Activated CD4-positive, alpha-beta memory T cell treated with anti-CD3 and anti-CD28 coated beads, Interleukin-2, amount 10 ng/mL, durations not matched to agents 7 days and 5 days (primary cell): ENCODE measurements at regions not wholly inside any gene's neighbourhood (a gene's known extent, or its start where the extent isn't known, plus 50 kb on each side); places are given as distances from the start of the nearest gene placed in this dataset.

Experiments
- CTCF ChIA-PET: fragments of 350-600 bp; sonication (Branson Sonifier 250); formaldehyde crosslinking; loops from one replicate; lab custom pipeline; 2021; ENCODE audit warnings: antibody characterized with exemption, inconsistent platforms; lab: Charles Lee
- POLR2A ChIA-PET: fragments of 350-600 bp; sonication (Branson Sonifier 250); formaldehyde crosslinking; loops from one replicate; lab custom pipeline; 2021; ENCODE audit warnings: antibody characterized with exemption; lab: Charles Lee
- DNase-seq: peaks from one replicate; pipeline ENCODE4 v3.0.0-alpha.2; 2020
- H3K27ac Mint-ChIP-seq: one replicate; pipeline ENCODE4 v1.8.0; 2021; ENCODE audit warnings: mild to moderate bottlenecking, mixed read lengths
- H3K27me3 Mint-ChIP-seq: one replicate; pipeline ENCODE4 v1.8.0; 2021; ENCODE audit warnings: mixed read lengths
- H3K36me3 Mint-ChIP-seq: one replicate; pipeline ENCODE4 v1.8.0; 2021; ENCODE audit warnings: low read depth, mixed read lengths
- H3K4me1 Mint-ChIP-seq: one replicate; pipeline ENCODE4 v1.8.0; 2021; ENCODE audit warnings: mixed read lengths
- H3K4me3 Mint-ChIP-seq: one replicate; pipeline ENCODE4 v1.8.0; 2021; ENCODE audit warnings: mild to moderate bottlenecking, mixed read lengths
- H3K9me3 Mint-ChIP-seq: one replicate; pipeline ENCODE4 v1.8.0; 2021; ENCODE audit warnings: mixed read lengths

DNA sequence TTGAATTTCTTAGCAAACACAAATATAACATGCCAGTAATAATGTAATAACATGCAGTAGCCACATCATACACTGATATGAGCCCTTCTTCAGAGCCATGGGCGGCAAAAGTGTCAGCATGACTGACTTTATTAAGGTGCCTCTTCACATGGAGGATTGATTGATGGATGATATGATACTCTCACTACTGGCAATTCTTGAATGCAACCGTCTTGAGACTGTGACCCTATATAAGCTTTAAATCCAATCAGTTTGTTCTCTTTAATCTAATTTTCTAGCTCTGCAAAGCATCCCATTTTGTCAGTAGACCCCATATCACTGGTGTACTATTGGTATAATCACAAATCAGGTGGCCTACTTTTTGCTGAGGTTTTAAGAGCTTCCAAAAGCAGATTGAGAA is 463.7 kb upstream of the ROBO2 start:
- peaks cover 5% of the 10 kb centered on the region for H3K9me3 Mint-ChIP-seq
- no peaks in the 10 kb centered on the region for H3K36me3 Mint-ChIP-seq
- ChIA-PET CTCF (no interaction called here), POLR2A (no interaction called here)
- no peaks in the 10 kb centered on the region for H3K27me3 Mint-ChIP-seq
- H3K4me3 Mint-ChIP-seq = no peak overlapping the region
- no peak overlapping the region for H3K27ac Mint-ChIP-seq
- no peaks in the 10 kb centered on the region for H3K4me1 Mint-ChIP-seq
- no peak for DNase-seq

DNA sequence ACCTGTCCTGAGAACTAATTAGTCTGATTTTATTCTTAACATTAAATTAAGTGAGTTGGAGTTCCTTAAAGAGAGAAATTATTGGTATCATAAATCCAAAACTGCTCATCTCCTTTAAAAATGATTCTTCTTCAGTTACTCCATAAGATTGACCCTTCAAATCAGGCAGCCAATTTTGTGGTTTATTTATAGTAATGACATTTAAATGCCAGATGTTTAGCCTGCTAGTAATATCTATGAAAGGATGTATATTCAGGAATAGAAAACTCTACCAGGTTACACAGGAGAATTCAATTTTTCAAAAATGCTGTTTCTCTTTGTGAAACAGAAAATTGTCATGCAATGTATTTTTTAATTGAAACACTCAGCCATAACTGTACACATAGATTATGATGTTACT is 457.8 kb upstream of the ROBO2 start:
- Mint-ChIP-seq H3K36me3 (no peaks in the 10 kb centered on the region), H3K27ac (no peak overlapping the region), H3K27me3 (no peaks in the 10 kb centered on the region), H3K9me3 (peaks cover 11% of the 10 kb centered on the region), H3K4me1 (no peaks in the 10 kb centered on the region), H3K4me3 (no peak overlapping the region)
- POLR2A ChIA-PET = no interaction called here
- DNase-seq = no peak
- CTCF ChIA-PET = no interaction called here

DNA sequence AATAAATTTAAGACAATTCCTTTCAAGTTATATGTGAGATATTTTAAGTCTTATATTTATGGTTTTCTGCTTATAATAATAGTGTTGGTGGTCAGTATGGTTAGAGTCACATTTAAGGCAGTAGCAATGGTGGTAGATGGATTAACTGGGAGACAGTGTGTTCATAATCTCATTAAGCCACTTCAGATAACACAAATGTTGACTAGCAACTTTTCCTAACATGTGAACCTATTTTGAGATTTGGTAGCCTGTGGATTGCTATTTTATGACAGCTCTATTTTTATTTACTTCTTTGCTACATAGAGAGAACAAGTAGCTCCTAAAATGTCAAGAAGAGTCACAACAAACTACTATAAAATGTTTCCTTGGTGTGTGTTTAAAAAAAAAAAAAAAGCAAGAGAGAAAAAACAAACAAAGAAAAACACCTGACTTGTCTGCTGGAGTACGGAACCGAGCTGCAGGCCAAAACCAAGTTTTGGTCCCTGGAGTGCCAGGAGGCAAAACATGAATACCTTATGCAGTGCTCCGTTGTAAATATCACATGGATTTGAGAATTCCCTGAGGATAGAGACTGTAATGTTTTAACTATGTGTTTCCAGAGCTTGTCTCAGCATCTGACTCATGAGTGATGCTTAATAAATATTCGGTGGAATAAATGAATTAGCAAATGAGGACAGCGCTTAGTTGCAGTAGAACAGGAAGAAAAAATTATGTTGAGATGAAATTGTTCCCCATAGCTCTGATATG is 457.1 kb upstream of the ROBO2 start:
- no peaks in the 10 kb centered on the region for H3K27me3 Mint-ChIP-seq
- no peaks in the 10 kb centered on the region for H3K4me1 Mint-ChIP-seq
- ChIA-PET POLR2A (no interaction called here), CTCF (no interaction called here)
- no peak overlapping the region for H3K27ac Mint-ChIP-seq
- no peaks in the 10 kb centered on the region for H3K36me3 Mint-ChIP-seq
- no peak overlapping the region for H3K4me3 Mint-ChIP-seq
- H3K9me3 Mint-ChIP-seq = peaks cover 11% of the 10 kb centered on the region
- DNase-seq = no peak

DNA sequence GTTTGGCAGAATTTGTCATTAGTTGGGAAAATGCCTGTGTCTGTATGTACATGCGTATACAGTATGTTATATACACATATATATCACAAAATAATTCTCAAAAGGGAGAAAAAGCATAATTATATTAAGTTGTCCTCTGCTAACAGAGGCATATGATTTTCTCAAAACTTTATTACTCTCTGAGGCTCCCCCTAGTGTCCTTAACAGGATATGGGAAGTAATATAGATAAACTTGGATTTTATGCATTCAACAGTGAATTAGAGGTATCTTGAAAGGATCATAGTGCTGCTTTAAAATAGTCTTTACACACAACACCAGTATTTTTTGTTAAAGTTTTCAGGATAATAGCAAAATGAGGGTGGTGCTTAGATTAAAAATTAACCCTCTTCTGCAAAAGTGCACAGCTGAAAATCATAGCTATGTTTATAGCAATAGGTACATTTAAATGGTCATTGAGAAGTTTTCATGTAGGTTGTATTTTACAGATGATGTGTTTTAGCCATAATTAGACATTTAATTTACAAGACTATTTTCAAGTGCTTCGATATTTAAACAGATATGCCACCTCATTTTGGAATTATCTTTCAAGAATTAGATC is 454.0 kb upstream of the ROBO2 start:
- Mint-ChIP-seq H3K4me3 (no peak overlapping the region), H3K4me1 (no peaks in the 10 kb centered on the region), H3K27ac (no peak overlapping the region), H3K36me3 (no peaks in the 10 kb centered on the region), H3K9me3 (peaks cover 6% of the 10 kb centered on the region), H3K27me3 (no peaks in the 10 kb centered on the region)
- CTCF ChIA-PET = no interaction called here
- no peak for DNase-seq
- POLR2A ChIA-PET = no interaction called here

DNA sequence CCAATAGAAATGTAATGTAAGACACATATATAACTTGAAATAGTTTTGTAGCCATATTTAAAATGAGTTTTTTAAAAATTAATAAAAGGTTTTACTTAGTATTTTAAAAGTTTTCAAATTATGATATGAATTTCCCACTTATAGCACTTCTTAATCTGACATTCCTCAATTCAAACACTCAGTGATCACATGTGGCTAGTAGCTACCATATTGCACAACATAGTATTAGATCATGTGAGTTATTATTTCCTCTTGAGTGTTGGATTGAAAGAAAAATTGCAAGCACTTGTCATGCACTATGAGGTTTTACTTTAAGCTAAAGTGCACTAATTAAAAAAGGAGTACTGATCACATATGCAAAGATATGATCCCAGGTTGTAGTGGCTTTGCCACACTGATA is 453.4 kb upstream of the ROBO2 start:
- H3K4me3 Mint-ChIP-seq = no peak overlapping the region
- peaks cover 6% of the 10 kb centered on the region for H3K9me3 Mint-ChIP-seq
- H3K27ac Mint-ChIP-seq = no peak overlapping the region
- CTCF ChIA-PET = no interaction called here
- H3K36me3 Mint-ChIP-seq = no peaks in the 10 kb centered on the region
- DNase-seq = no peak
- POLR2A ChIA-PET = no interaction called here
- no peaks in the 10 kb centered on the region for H3K4me1 Mint-ChIP-seq
- H3K27me3 Mint-ChIP-seq = no peaks in the 10 kb centered on the region

DNA sequence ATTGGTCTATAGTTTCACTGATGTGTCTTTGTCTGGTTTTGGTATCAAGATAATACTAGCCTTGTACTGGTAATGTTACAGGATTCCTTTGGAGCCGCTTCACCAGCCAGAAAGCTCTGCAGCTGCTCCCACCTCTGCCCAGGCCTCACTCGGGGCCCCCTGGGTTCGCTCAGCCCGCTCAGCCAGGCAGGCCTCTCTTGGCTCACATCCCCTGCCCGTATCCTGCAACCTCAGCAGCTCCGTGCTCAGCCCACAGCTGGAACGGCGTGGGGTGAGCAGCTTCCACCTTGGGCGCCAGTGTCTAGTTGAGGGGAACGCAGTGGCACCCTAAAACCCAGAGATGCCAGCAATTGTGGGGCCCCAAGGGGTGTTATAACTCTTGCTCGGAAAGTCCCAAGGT is 429.7 kb upstream of the ROBO2 start:
- Mint-ChIP-seq H3K27me3 (no peaks in the 10 kb centered on the region), H3K36me3 (no peaks in the 10 kb centered on the region), H3K27ac (no peak overlapping the region), H3K4me3 (no peak overlapping the region), H3K4me1 (no peaks in the 10 kb centered on the region), H3K9me3 (peaks cover 8% of the 10 kb centered on the region)
- ChIA-PET CTCF (no interaction called here), POLR2A (no interaction called here)
- DNase-seq = no peak

DNA sequence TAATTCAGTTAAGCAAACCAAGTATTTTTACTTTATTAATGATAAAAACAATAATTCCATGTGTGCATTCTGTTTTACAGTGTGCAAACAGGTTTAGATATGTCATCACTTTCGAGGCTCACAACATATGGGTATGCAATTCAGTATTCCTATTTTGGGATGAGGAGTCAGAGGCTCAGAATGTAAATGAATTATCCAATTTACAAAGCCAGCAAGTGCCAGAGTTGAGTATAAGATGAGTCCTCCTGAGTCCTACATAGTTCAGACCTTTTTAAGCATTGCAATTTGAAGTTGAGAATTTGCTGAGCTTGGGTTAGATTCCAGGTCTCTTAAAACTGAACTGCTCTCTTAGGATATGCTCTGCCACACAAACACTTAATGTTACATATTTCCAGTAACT is 424.2 kb upstream of the ROBO2 start:
- no peak overlapping the region for H3K27ac Mint-ChIP-seq
- no peaks in the 10 kb centered on the region for H3K27me3 Mint-ChIP-seq

DNA sequence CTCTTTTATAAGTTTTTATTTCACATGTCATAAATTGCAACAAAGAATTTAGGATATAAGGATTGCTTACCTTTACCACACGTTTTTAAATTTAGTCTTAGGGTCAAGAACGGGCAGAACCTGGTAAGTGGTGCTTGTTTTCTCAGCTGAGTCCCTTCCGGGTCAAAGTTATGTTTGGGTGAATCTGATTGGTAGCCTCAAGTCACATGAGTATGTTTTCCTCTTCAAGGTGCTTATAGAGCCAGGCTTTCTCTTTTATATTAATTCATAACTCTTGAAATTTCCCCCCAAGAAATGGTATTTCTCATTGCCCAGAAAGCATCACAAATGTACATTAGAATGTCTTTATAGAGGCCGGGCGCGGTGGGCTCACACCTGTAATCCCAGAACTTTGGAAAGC is 415.7 kb upstream of the ROBO2 start:
- H3K36me3 Mint-ChIP-seq = no peaks in the 10 kb centered on the region
- POLR2A ChIA-PET = no interaction called here
- H3K27ac Mint-ChIP-seq = no peak overlapping the region
- no peaks in the 10 kb centered on the region for H3K4me1 Mint-ChIP-seq
- H3K27me3 Mint-ChIP-seq = no peaks in the 10 kb centered on the region
- no peak overlapping the region for H3K4me3 Mint-ChIP-seq
- H3K9me3 Mint-ChIP-seq = peaks cover 28% of the 10 kb centered on the region
- no peak for DNase-seq
- CTCF ChIA-PET = no interaction called here

More for the DNA sequence above, 424.2 kb upstream of the ROBO2 start:
- H3K4me3 Mint-ChIP-seq = no peak overlapping the region
- no peak for DNase-seq
- peaks cover 8% of the 10 kb centered on the region for H3K9me3 Mint-ChIP-seq
- ChIA-PET CTCF (no interaction called here), POLR2A (no interaction called here)
- H3K36me3 Mint-ChIP-seq = no peaks in the 10 kb centered on the region
- H3K4me1 Mint-ChIP-seq = no peaks in the 10 kb centered on the region

DNA sequence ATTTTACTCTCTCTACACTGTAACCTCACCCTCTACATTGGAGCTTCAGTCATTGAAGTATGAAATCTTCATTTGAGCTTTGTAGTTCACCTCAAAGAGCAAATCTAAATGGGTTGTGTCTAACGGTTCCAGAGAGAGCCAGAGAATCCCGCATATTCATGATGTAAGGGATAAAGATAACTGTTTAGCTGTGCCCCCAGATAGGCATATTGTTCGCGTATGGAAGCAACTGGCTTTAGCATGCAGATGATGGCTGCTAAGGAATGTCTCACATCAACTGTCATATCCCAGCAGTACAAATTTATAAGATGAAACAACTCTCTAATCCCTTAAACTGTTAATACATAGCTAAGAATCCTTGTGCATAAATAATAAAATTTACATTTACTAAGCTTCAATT is 412.7 kb upstream of the ROBO2 start:
- POLR2A ChIA-PET = no interaction called here
- Mint-ChIP-seq H3K27me3 (no peaks in the 10 kb centered on the region), H3K36me3 (no peaks in the 10 kb centered on the region), H3K4me3 (no peak overlapping the region), H3K4me1 (no peaks in the 10 kb centered on the region), H3K9me3 (peaks cover 28% of the 10 kb centered on the region), H3K27ac (no peak overlapping the region)
- no peak for DNase-seq
- CTCF ChIA-PET = no interaction called here

DNA sequence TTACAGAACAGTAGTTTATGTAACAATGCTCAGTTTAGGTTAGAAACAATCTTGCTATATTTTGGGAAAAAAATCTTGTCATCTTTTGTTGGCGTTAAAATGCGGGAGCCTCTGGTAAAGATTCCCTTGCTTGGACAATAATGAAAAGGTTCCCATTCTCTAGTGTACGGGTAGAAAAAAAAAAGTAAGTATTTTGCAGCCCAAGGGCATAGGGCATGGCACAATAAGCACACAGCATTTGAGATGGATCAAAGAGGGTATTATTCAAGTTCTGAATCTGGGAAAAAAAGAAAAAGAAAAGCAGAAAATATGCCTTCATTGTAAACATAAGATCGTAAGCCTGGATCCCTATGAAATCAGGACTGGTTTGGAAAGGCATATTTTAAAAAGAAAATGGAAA is 408.6 kb upstream of the ROBO2 start:
- CTCF ChIA-PET = no interaction called here
- no peaks in the 10 kb centered on the region for H3K36me3 Mint-ChIP-seq
- no peaks in the 10 kb centered on the region for H3K27me3 Mint-ChIP-seq
- H3K27ac Mint-ChIP-seq = no peak overlapping the region
- H3K4me3 Mint-ChIP-seq = no peak overlapping the region
- no peaks in the 10 kb centered on the region for H3K4me1 Mint-ChIP-seq
- POLR2A ChIA-PET = no interaction called here
- no peak for DNase-seq
- peaks cover 14% of the 10 kb centered on the region for H3K9me3 Mint-ChIP-seq

DNA sequence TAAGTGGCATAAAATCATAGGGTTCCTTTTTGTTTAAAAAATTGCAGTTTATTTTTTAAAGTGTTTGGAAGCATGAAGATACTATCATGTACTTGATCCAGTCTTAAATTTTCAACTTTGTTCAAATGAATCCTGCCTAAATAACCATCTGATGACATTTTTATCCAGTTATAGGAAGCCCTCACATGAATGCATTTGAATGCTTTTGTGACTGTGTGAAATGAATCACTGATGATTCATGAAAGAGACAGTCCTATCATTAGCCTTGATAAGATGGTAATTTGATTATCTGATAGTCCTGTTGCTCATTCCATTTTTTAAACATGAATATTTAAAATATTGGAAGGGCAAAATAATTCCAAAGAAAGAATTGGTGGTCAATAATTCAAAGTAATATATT is 401.9 kb upstream of the ROBO2 start:
- POLR2A ChIA-PET = no interaction called here
- Mint-ChIP-seq H3K4me1 (no peaks in the 10 kb centered on the region), H3K9me3 (peaks cover 10% of the 10 kb centered on the region), H3K27ac (no peak overlapping the region), H3K4me3 (no peak overlapping the region), H3K36me3 (no peaks in the 10 kb centered on the region), H3K27me3 (no peaks in the 10 kb centered on the region)
- CTCF ChIA-PET = no interaction called here
- no peak for DNase-seq

DNA sequence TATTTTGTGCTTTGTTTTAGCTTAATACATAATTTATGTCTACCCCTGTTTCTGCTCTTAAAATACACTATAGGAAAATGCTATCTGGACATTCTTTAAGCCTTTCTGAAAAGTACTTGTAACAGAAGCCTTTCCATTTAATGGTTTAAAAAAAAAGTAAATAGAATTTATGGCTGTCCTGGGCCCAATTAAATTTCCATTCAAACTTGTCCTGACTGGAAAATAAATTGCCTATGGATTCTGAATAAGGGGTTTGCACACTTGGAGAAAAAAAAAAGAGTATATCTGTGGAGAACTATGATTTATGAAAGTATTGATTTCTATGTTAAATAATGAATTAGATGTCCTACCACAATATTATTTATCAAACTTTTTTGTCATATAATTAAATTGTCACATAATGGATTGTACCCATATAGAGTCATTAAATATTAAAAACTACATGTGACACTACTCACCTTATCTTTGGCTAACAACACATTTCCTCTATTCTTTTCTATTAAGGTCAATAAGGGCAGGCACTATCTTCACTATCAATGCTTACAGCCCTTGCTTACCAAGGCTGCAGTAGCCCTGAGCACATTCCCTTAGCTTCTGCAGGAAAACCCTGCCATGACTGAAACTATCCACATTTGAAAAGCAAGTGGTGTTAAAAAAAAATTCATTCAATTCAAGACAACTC is 396.1 kb upstream of the ROBO2 start:
- CTCF ChIA-PET = no interaction called here

DNA sequence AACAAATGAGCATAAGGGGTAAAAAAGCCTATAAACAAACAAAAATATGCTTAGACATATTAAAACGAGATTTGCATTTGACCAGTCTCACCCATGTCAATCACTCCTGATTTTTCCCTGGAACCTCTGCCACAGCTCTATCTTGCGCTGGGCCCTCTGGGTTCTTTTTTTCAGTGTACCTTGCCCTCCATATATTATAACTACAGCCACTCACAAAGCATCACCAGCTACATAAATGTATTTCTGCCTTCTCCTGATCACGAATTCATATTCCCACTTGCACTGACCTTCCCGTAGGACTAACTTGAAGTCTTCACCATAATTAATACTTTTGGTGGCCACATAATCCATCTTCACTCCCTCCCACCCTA is 395.6 kb upstream of the ROBO2 start:
- CTCF ChIA-PET = no interaction called here
- H3K9me3 Mint-ChIP-seq = peaks cover 18% of the 10 kb centered on the region
- H3K36me3 Mint-ChIP-seq = no peaks in the 10 kb centered on the region
- no peak for DNase-seq
- no peaks in the 10 kb centered on the region for H3K4me1 Mint-ChIP-seq
- no peak overlapping the region for H3K4me3 Mint-ChIP-seq
- no peak overlapping the region for H3K27ac Mint-ChIP-seq
- POLR2A ChIA-PET = no interaction called here
- H3K27me3 Mint-ChIP-seq = no peaks in the 10 kb centered on the region

More for the DNA sequence above, 396.1 kb upstream of the ROBO2 start:
- no peaks in the 10 kb centered on the region for H3K27me3 Mint-ChIP-seq
- H3K27ac Mint-ChIP-seq = no peak overlapping the region
- no peaks in the 10 kb centered on the region for H3K4me1 Mint-ChIP-seq
- DNase-seq = no peak
- no peaks in the 10 kb centered on the region for H3K36me3 Mint-ChIP-seq
- POLR2A ChIA-PET = no interaction called here
- H3K9me3 Mint-ChIP-seq = peaks cover 18% of the 10 kb centered on the region
- no peak overlapping the region for H3K4me3 Mint-ChIP-seq

DNA sequence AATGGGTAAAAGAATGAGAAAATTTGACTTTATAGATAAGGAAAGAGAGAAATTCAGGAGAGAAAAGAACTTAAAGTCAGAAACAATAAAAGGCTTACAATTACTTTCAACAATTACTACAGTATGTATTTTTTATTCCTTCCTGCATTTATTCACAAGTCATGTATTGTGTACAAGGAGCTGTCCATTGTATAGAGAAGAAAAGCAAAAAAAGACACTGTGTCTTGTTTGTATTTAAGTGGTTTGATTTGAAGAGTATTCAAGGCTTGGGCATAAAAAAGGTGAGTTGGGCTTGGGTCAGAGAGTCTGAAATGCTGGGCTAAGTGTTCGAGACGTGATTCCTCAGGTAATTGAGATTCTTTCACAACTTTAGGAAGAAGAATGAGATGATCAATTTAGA is 394.2 kb upstream of the ROBO2 start:
- Mint-ChIP-seq H3K36me3 (no peaks in the 10 kb centered on the region), H3K4me1 (no peaks in the 10 kb centered on the region), H3K9me3 (peaks cover 16% of the 10 kb centered on the region), H3K27me3 (no peaks in the 10 kb centered on the region), H3K4me3 (no peak overlapping the region), H3K27ac (no peak overlapping the region)
- ChIA-PET POLR2A (no interaction called here), CTCF (no interaction called here)
- no peak for DNase-seq
